Body of pancreas (tissue), 4 donors: ENCODE measurements at regions not wholly inside any gene's neighbourhood (a gene's known extent, or its start where the extent isn't known, plus 50 kb on each side); places are given as distances from the start of the nearest gene placed in this dataset.
A peak's percentile ranks its signal among the peaks of the same experiment; 100 is the strongest.

ENCODE experiments used
- ATAC-seq: fragments of 150-250 bp; one replicate; pipeline ENCODE4 v1.9.1; 2016
- DNase-seq, 4 donors: peaks; one replicate each; pipeline ENCODE4 v3.0.0-alpha.2; 2019
- H3K27ac ChIP-seq, 4 donors: fragments of 200-600 bp; sonication (generic); 1 replicate in 3 of 4; 2 replicates in 1 of 4; pipeline versions ENCODE4 v1.5.1 to v1.6.1; 2016 to 2019; ENCODE audit warnings: mild to moderate bottlenecking in 1 of 4, mixed read lengths in 1 of 4, moderate library complexity in 1 of 4
- H3K27me3 ChIP-seq, 2 donors: fragments of 200-600 bp; sonication (generic); one replicate each; pipeline ENCODE4 v1.6.0; 2016; ENCODE audit warnings: mild to moderate bottlenecking in 1 of 2
- H3K36me3 ChIP-seq, 2 donors: fragments of 200-600 bp; sonication (generic); replicated peaks in 1 of 2; 2 replicates each; pipeline ENCODE4 v1.5.1; 2016; ENCODE audit warnings: low read depth in 2 of 2; ENCODE audit not compliant: insufficient read depth in 1 of 2
- H3K4me1 ChIP-seq: fragments of 200-600 bp; sonication (generic); one replicate; pipeline ENCODE4 v1.6.0; 2016
- H3K4me3 ChIP-seq, 2 donors: fragments of 200-600 bp; sonication (generic); 1 replicate in 1 of 2; 2 replicates in 1 of 2; pipeline ENCODE4 v1.5.1; 2016 to 2019
- H3K9me3 ChIP-seq, 3 donors: fragments of 200-600 bp; sonication (generic); 1 replicate in 2 of 3; 2 replicates in 1 of 3; pipeline ENCODE4 v1.5.1; 2016
- CTCF ChIP-seq, 7 experiments: fragments of 450-650 bp in 4 of 7; fragments of 200-600 bp in 3 of 7; sonication (generic) in 3 of 7; IDR thresholded peaks; one replicate each; pipeline ENCODE4 v1.5.1; 2016 to 2019; ENCODE audit warnings: antibody characterized with exemption in 7 of 7
- POLR2A ChIP-seq, 3 donors: fragments of 450-650 bp; IDR thresholded peaks; one replicate each; pipeline ENCODE4 v1.6.1; 2016; ENCODE audit warnings: antibody characterized with exemption in 3 of 3, mild to moderate bottlenecking in 2 of 3
- WGBS, 2 donors: methylation state at CpG; one replicate each; pipeline ENCODE4 v1.1.5; 2017; 5-methylcytosine and 5-hydroxymethylcytosine counted together
- intact Hi-C: fragments of 100-400 bp; cut with DNase I; formaldehyde crosslinking; loops from one replicate; pipeline ENCODE4 v1.15.1; 2023

- 33 to 87% methylated on average over 1 to 2 of the region's 2 CpGs for WGBS, 2 donors
- TF ChIP-seq CTCF (IDR thresholded peaks at IDR 0.05): no peak
- TF ChIP-seq POLR2A (IDR thresholded peaks at IDR 0.05): no peak
- intact Hi-C loops: no loop called here
- Histone ChIP-seq H3K4me3 (no peak overlapping the region), H3K27me3 (no peaks in the 10 kb centered on the region), H3K9me3 (no peaks in the 10 kb centered on the region), H3K27ac (no peak overlapping the region), H3K4me1 (peaks cover 28% of the 10 kb centered on the region), H3K36me3 (no peaks in the 10 kb centered on the region)
- DNase-seq: no peak
- ATAC-seq: no peak
Measured at GRCh38 chr6:33895988-33896387, 92.2 kb upstream of the MLN start.

- ATAC-seq (no peak), DNase-seq (no peak)
- 59 to 90% methylated on average over 3 of the region's 3 CpGs for WGBS, 2 donors
- Histone ChIP-seq H3K4me1 (peaks cover 28% of the 10 kb centered on the region), H3K27me3 (no peaks in the 10 kb centered on the region), H3K27ac (no peak overlapping the region), H3K9me3 (no peaks in the 10 kb centered on the region), H3K36me3 (no peaks in the 10 kb centered on the region), H3K4me3 (no peak overlapping the region)
- intact Hi-C loops: no loop called here
- TF ChIP-seq POLR2A (IDR thresholded peaks at IDR 0.05): no peak
- TF ChIP-seq CTCF (IDR thresholded peaks at IDR 0.05): no peak
Measured at GRCh38 chr6:33895296-33895695, 91.5 kb upstream of the MLN start.

GRCh38 chr6:33894438-33894837, 90.6 kb upstream of the MLN start:
- TF ChIP-seq POLR2A (IDR thresholded peaks at IDR 0.05) (no peak), CTCF (IDR thresholded peaks at IDR 0.05) (no peak)
- WGBS, 2 donors: 20 to 28% methylated on average over 1 to 2 of the region's 2 CpGs
- H3K27ac ChIP-seq: peak overlapping the region in 1 of 4 donors; percentile 8
- ATAC-seq: no peak
- no peak overlapping the region for H3K4me3 ChIP-seq
- intact Hi-C loops: no loop called here
- H3K4me1 ChIP-seq: peaks cover 28% of the 10 kb centered on the region
- peak in 2 of 4 donors; percentile 23 to 29 for DNase-seq
- no peaks in the 10 kb centered on the region for H3K36me3 ChIP-seq
- H3K9me3 ChIP-seq: no peaks in the 10 kb centered on the region
- H3K27me3 ChIP-seq: no peaks in the 10 kb centered on the region

- H3K36me3 ChIP-seq: no peaks in the 10 kb centered on the region
- H3K9me3 ChIP-seq: no peaks in the 10 kb centered on the region
- peaks cover 26% of the 10 kb centered on the region for H3K4me1 ChIP-seq
- ATAC-seq (no peak), DNase-seq (no peak)
- 83 to 84% methylated on average over 36 to 43 of the region's 47 CpGs for WGBS, 2 donors
- TF ChIP-seq POLR2A (IDR thresholded peaks at IDR 0.05): no peak
- no peak for TF ChIP-seq CTCF (IDR thresholded peaks at IDR 0.05)
- no peaks in the 10 kb centered on the region for H3K27me3 ChIP-seq
- H3K4me3 ChIP-seq: no peak overlapping the region
- intact Hi-C loops: no loop called here
- H3K27ac ChIP-seq: no peak overlapping the region
Measured at GRCh38 chr6:33892581-33893346, 89.0 kb upstream of the MLN start.

- Histone ChIP-seq H3K9me3 (no peaks in the 10 kb centered on the region), H3K36me3 (no peaks in the 10 kb centered on the region), H3K27me3 (no peaks in the 10 kb centered on the region), H3K27ac (no peak overlapping the region), H3K4me1 (no peaks in the 10 kb centered on the region), H3K4me3 (no peak overlapping the region)
- DNase-seq: no peak
- WGBS, 2 donors: 70 to 73% methylated on average over 9 of the region's 9 CpGs
- ATAC-seq: no peak
- TF ChIP-seq POLR2A (IDR thresholded peaks at IDR 0.05) (no peak), CTCF (IDR thresholded peaks at IDR 0.05) (no peak)
- intact Hi-C loops: no loop called here
Measured at GRCh38 chr6:33888664-33889200, 84.9 kb upstream of the MLN start.
